Keratinocyte (primary cell): ENCODE measurements at regions not wholly inside any gene's neighbourhood (a gene's known extent, or its start where the extent isn't known, plus 50 kb on each side); places are given as distances from the start of the nearest gene placed in this dataset.
"Not testable (repeated sequence)": the region's sequence is repeated elsewhere in the genome, so short reads cannot be mapped to it uniquely, and the experiment has no call there.

ENCODE experiments used
- DNase-seq: peaks from one replicate; pipeline ENCODE4 v3.0.0-alpha.2; 2011; ENCODE audit warnings: low read depth, missing footprints, low spot score
- FAIRE-seq: peaks from 2 replicates; lab custom pipeline; 2011; peaks lifted over from hg19 to GRCh38; lab: Jason Lieb, UNC
- H2AFZ ChIP-seq: 2 replicates; pipeline ENCODE4 v1.6.0; 2012; ENCODE audit warnings: low read length, control low read depth, inconsistent platforms; ENCODE audit not compliant: control insufficient read depth
- H3K27ac ChIP-seq: 2 replicates; pipeline ENCODE4 v1.5.1; 2011; ENCODE audit warnings: low read length; ENCODE audit not compliant: control insufficient read depth, insufficient read depth
- H3K27me3 ChIP-seq: 3 replicates; pipeline ENCODE4 v1.6.0; 2011; ENCODE audit warnings: low read length; ENCODE audit not compliant: control insufficient read depth, insufficient read depth; ENCODE audit errors: extremely low read depth
- H3K36me3 ChIP-seq, 2 experiments: 2 replicates in 1 of 2; 3 replicates in 1 of 2; pipeline ENCODE4 v1.5.1; 2011; ENCODE audit warnings: low read length in 2 of 2, mild to moderate bottlenecking in 1 of 2; ENCODE audit not compliant: control insufficient read depth in 2 of 2, insufficient read depth in 2 of 2; ENCODE audit errors: extremely low read depth in 1 of 2
- H3K4me1 ChIP-seq: 3 replicates; pipeline ENCODE4 v1.5.1; 2011; ENCODE audit warnings: low read length; ENCODE audit not compliant: control insufficient read depth, insufficient read depth; ENCODE audit errors: extremely low read depth
- H3K4me2 ChIP-seq: 3 replicates; pipeline ENCODE4 v1.6.0; 2011; ENCODE audit warnings: low read depth, low read length; ENCODE audit not compliant: control insufficient read depth, insufficient read depth; ENCODE audit errors: extremely low read depth
- H3K4me3 ChIP-seq, 3 experiments: fragments of 200-600 bp in 1 of 3; sonication (generic) in 1 of 3; 2 replicates in 2 of 3; 3 replicates in 1 of 3; pipeline ENCODE4 v1.5.1; 2011 to 2016; ENCODE audit warnings: low read length in 3 of 3, mild to moderate bottlenecking in 3 of 3, control low read depth in 2 of 3, inconsistent platforms in 1 of 3, low read depth in 1 of 3, mixed read lengths in 1 of 3, mixed run types in 1 of 3, moderate library complexity in 1 of 3; ENCODE audit not compliant: control insufficient read depth in 2 of 3, insufficient read depth in 2 of 3; ENCODE audit errors: extremely low read depth in 1 of 3
- H3K79me2 ChIP-seq: 2 replicates; pipeline ENCODE4 v1.6.0; 2012; ENCODE audit warnings: low read length; ENCODE audit not compliant: control insufficient read depth, insufficient read depth
- H3K9ac ChIP-seq: 3 replicates; pipeline ENCODE4 v1.6.0; 2011; ENCODE audit warnings: low read length; ENCODE audit not compliant: control insufficient read depth, insufficient read depth; ENCODE audit errors: extremely low read depth
- H3K9me1 ChIP-seq: 3 replicates; pipeline ENCODE4 v1.6.0; 2011; ENCODE audit warnings: low read length; ENCODE audit not compliant: control insufficient read depth, insufficient read depth; ENCODE audit errors: extremely low read depth
- H3K9me3 ChIP-seq: 2 replicates; pipeline ENCODE4 v1.5.1; 2012; ENCODE audit warnings: low read depth, low read length; ENCODE audit not compliant: control insufficient read depth
- H4K20me1 ChIP-seq: 3 replicates; pipeline ENCODE4 v1.6.0; 2011; ENCODE audit warnings: low read length; ENCODE audit not compliant: control insufficient read depth, insufficient read depth; ENCODE audit errors: extremely low read depth
- CTCF ChIP-seq, 3 experiments: IDR thresholded peaks in 1 of 3; conservative IDR thresholded peaks in 1 of 3; optimal IDR thresholded peaks in 1 of 3; 2 replicates in 2 of 3; 3 replicates in 1 of 3; pipeline versions ENCODE3 to v1.5.1; 2011; ENCODE audit warnings: low read length in 3 of 3, mild to moderate bottlenecking in 3 of 3, moderate library complexity in 2 of 3, control low read depth in 1 of 3, inconsistent platforms in 1 of 3; ENCODE audit not compliant: insufficient read depth in 2 of 3; ENCODE audit errors: extremely low read depth in 1 of 3
- EZH2 ChIP-seq: IDR thresholded peaks from one replicate; pipeline ENCODE4 v1.6.1; 2012; ENCODE audit warnings: inconsistent platforms, mild to moderate bottlenecking, low read length, moderate library complexity
- dilution Hi-C: fragments of 300-500 bp; cut with MboI; formaldehyde crosslinking; loops from one replicate; pipeline ENCODE4 v1.7.0; 2020; ENCODE audit warnings: low sequenced_read_pairs; ENCODE audit not compliant: extremely low pct_ligation_motif_present

GRCh38 chr1:8228253-8228652 is 89.7 kb upstream of the SLC45A1 start:
- no peak for FAIRE-seq
- H3K27ac ChIP-seq, result no peak overlapping the region

GRCh38 chr1:8227674-8228073 is 90.2 kb upstream of the SLC45A1 start:
- H2AFZ ChIP-seq, H3K27me3 ChIP-seq, H3K36me3 ChIP-seq, DNase-seq, H3K4me3 ChIP-seq, H3K9me3 ChIP-seq, H3K27ac ChIP-seq, H3K79me2 ChIP-seq, H3K9ac ChIP-seq, H4K20me1 ChIP-seq, H3K4me2 ChIP-seq, FAIRE-seq, dilution Hi-C loops, H3K9me1 ChIP-seq: not testable (repeated sequence)
- peaks cover 19% of the 10 kb centered on the region for H3K4me1 ChIP-seq

More at GRCh38 chr1:8228253-8228652, 89.7 kb upstream of the SLC45A1 start:
- DNase-seq, result no peak
- H3K27me3 ChIP-seq, result no peaks in the 10 kb centered on the region
- H3K79me2 ChIP-seq, result no peaks in the 10 kb centered on the region
- no peaks in the 10 kb centered on the region for H3K36me3 ChIP-seq
- no peaks in the 10 kb centered on the region for H3K9me3 ChIP-seq
- H3K4me1 ChIP-seq, result peaks cover 19% of the 10 kb centered on the region
- no peak overlapping the region for H3K4me3 ChIP-seq
- no peaks in the 10 kb centered on the region for H4K20me1 ChIP-seq
- H3K4me2 ChIP-seq, result no peak overlapping the region
- TF ChIP-seq EZH2 (no peak), CTCF (optimal IDR thresholded peaks at IDR 0.05 in 1 of 3, IDR thresholded peaks at IDR 0.05 in 1 of 3, conservative IDR thresholded peaks at IDR 0.05 in 1 of 3; ENCODE audit: extremely low read depth in 1 of 3, insufficient read depth in 2 of 3, low read length in 3 of 3) (no peak)
- no peaks in the 10 kb centered on the region for H3K9me1 ChIP-seq
- H2AFZ ChIP-seq, result no peak overlapping the region
- no peak overlapping the region for H3K9ac ChIP-seq
- dilution Hi-C loops, result no loop called here

- Histone ChIP-seq H3K9ac (no peak overlapping the region), H3K27me3 (no peaks in the 10 kb centered on the region), H2AFZ (no peak overlapping the region), H3K4me2 (no peak overlapping the region), H3K9me3 (no peaks in the 10 kb centered on the region), H3K27ac (no peak overlapping the region), H3K9me1 (no peaks in the 10 kb centered on the region), H3K4me1 (peaks cover 19% of the 10 kb centered on the region), H3K4me3 (no peak overlapping the region), H4K20me1 (no peaks in the 10 kb centered on the region), H3K36me3 (no peaks in the 10 kb centered on the region), H3K79me2 (no peaks in the 10 kb centered on the region)
- no peak for FAIRE-seq
- DNase-seq, result no peak
- dilution Hi-C loops, result no loop called here
- TF ChIP-seq EZH2 (no peak), CTCF (optimal IDR thresholded peaks at IDR 0.05 in 1 of 3, IDR thresholded peaks at IDR 0.05 in 1 of 3, conservative IDR thresholded peaks at IDR 0.05 in 1 of 3; ENCODE audit: extremely low read depth in 1 of 3, insufficient read depth in 2 of 3, low read length in 3 of 3) (no peak)
Observed at GRCh38 chr1:8226747-8227146, 91.2 kb upstream of the SLC45A1 start.

- peaks cover 19% of the 10 kb centered on the region for H3K4me1 ChIP-seq
- H3K4me2 ChIP-seq, H3K27ac ChIP-seq, H3K4me3 ChIP-seq, H2AFZ ChIP-seq, H3K27me3 ChIP-seq, H3K9me1 ChIP-seq, H3K9ac ChIP-seq, FAIRE-seq, H3K36me3 ChIP-seq, H3K79me2 ChIP-seq, H4K20me1 ChIP-seq, DNase-seq, H3K9me3 ChIP-seq, dilution Hi-C loops: not testable (repeated sequence)
Observed at GRCh38 chr1:8226024-8226423, 91.9 kb upstream of the SLC45A1 start.
